ENCODE measurements at regions not wholly inside any gene's neighbourhood (a gene's known extent, or its start where the extent isn't known, plus 50 kb on each side); places are given as distances from the start of the nearest gene placed in this dataset.

GRCh38 chr2:21381421-21381820, 257.7 kb downstream of the TDRD15 start:
- Histone ChIP-seq H3K4me1 (no peaks in the 10 kb centered on the region), H3K27me3 (peaks cover 0 to 4% (median 0%) of the 10 kb centered on the region in 9 donors), H3K27ac (no peak overlapping the region), H3K36me3 (no peaks in the 10 kb centered on the region), H3K9me3 (no peaks in the 10 kb centered on the region), H3K4me3 (no peak overlapping the region)
- 35 to 43% (median 40%) methylated on average over 4 of the region's 4 CpGs for WGBS, 4 donors
- ATAC-seq (no peak), DNase-seq (no peak)
- intact Hi-C loops (cut with DNase I), result no loop called here
- TF ChIP-seq POLR2A (IDR thresholded peaks at IDR 0.05) (no peak), CTCF (IDR thresholded peaks at IDR 0.05) (no peak)

- no peak for TF ChIP-seq CTCF (IDR thresholded peaks at IDR 0.05)
- no peak for TF ChIP-seq POLR2A (IDR thresholded peaks at IDR 0.05)
- Histone ChIP-seq H3K27ac (no peak overlapping the region), H3K36me3 (no peaks in the 10 kb centered on the region), H3K9me3 (no peaks in the 10 kb centered on the region), H3K4me3 (no peak overlapping the region), H3K4me1 (no peaks in the 10 kb centered on the region), H3K27me3 (peaks cover 0 to 4% (median 0%) of the 10 kb centered on the region in 9 donors)
- intact Hi-C loops (cut with DNase I), result no loop called here
- DNase-seq, result no peak
- 82 to 89% (median 83%) methylated on average over 5 of the region's 5 CpGs for WGBS, 4 donors
- no peak for ATAC-seq
These were observed 259.1 kb downstream of the TDRD15 start for GRCh38 chr2:21382701-21383520.

- Histone ChIP-seq H3K27ac (no peak overlapping the region), H3K4me3 (no peak overlapping the region), H3K27me3 (peaks cover 0 to 3% (median 0%) of the 10 kb centered on the region in 9 donors), H3K36me3 (no peaks in the 10 kb centered on the region), H3K4me1 (no peaks in the 10 kb centered on the region), H3K9me3 (no peaks in the 10 kb centered on the region)
- whole genome bisulfite sequencing, 4 donors, result 85 to 93% (median 88%) methylated on average over 3 of the region's 3 CpGs
- DNase-seq (no peak), ATAC-seq (no peak)
- intact Hi-C loops (cut with DNase I), result no loop called here
- TF ChIP-seq POLR2A (IDR thresholded peaks at IDR 0.05) (no peak), CTCF (IDR thresholded peaks at IDR 0.05) (no peak)
These were observed 262.9 kb downstream of the TDRD15 start for GRCh38 chr2:21386666-21387065.

GRCh38 chr2:21392649-21393048, 268.9 kb downstream of the TDRD15 start:
- H3K36me3 ChIP-seq, result no peaks in the 10 kb centered on the region
- no peak for ATAC-seq

More at GRCh38 chr2:21392649-21393048, 268.9 kb downstream of the TDRD15 start:
- Histone ChIP-seq H3K27me3 (peaks cover 0 to 3% (median 0%) of the 10 kb centered on the region in 9 donors), H3K4me3 (no peak overlapping the region), H3K9me3 (no peaks in the 10 kb centered on the region), H3K27ac (no peak overlapping the region), H3K4me1 (no peaks in the 10 kb centered on the region)
- no peak for DNase-seq
- 7 to 21% (median 12%) methylated on average over 4 of the region's 4 CpGs for WGBS, 4 donors
- TF ChIP-seq CTCF (IDR thresholded peaks at IDR 0.05), result no peak
- no peak for TF ChIP-seq POLR2A (IDR thresholded peaks at IDR 0.05)
- intact Hi-C loops (cut with DNase I), result no loop called here

All from heart left ventricle (tissue), 16 donors.